ENCODE measurements at regions not wholly inside any gene's neighbourhood (a gene's known extent, or its start where the extent isn't known, plus 50 kb on each side); places are given as distances from the start of the nearest gene placed in this dataset.

GRCh38 chr7:25894002-25894901, 257.7 kb upstream of the NFE2L3 start:
- Histone ChIP-seq H3K4me3 (no peak overlapping the region), H3K27ac (replicated peaks in 1 of 4) (no peak overlapping the region), H3K4me1 (peaks cover 5 to 19% (median 13%) of the 10 kb centered on the region in 4 donors), H3K36me3 (no peaks in the 10 kb centered on the region), H3K9me3 (no peaks in the 10 kb centered on the region), H3K27me3 (peaks cover 0 to 33% (median 0%) of the 10 kb centered on the region in 4 donors)
- TF ChIP-seq POLR2A (IDR thresholded peaks at IDR 0.05; ENCODE audit: low read depth) = no peak
- no peak for TF ChIP-seq POLR2AphosphoS5 (IDR thresholded peaks at IDR 0.05)
- TF ChIP-seq, protein P1, sequence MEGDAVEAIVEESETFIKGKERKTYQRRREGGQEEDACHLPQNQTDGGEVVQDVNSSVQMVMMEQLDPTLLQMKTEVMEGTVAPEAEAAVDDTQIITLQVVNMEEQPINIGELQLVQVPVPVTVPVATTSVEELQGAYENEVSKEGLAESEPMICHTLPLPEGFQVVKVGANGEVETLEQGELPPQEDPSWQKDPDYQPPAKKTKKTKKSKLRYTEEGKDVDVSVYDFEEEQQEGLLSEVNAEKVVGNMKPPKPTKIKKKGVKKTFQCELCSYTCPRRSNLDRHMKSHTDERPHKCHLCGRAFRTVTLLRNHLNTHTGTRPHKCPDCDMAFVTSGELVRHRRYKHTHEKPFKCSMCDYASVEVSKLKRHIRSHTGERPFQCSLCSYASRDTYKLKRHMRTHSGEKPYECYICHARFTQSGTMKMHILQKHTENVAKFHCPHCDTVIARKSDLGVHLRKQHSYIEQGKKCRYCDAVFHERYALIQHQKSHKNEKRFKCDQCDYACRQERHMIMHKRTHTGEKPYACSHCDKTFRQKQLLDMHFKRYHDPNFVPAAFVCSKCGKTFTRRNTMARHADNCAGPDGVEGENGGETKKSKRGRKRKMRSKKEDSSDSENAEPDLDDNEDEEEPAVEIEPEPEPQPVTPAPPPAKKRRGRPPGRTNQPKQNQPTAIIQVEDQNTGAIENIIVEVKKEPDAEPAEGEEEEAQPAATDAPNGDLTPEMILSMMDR (IDR thresholded peaks at IDR 0.05) = no peak
- no peak for TF ChIP-seq EP300 (IDR thresholded peaks at IDR 0.05)
- peak; percentile 89 for DNase-seq (ENCODE audit: extremely low spot score)
- WGBS = 82% methylated on average over 7 of the region's 7 CpGs
- intact Hi-C loops (cut with DNase I) = loop anchor here (2.0 to 10.0 kb wide), 2 partner anchors 167 to 1261 kb away; partner anchors contain the start of genes HOXA3 and HOXA7

- intact Hi-C loops (cut with DNase I) = loop anchor here (2.0 to 10.0 kb wide), 2 partner anchors 166 to 1260 kb away; partner anchors contain the start of genes HOXA3 and HOXA7
These were observed 256.9 kb upstream of the NFE2L3 start for GRCh38 chr7:25894902-25895791.

GRCh38 chr7:25895792-25896171, 256.2 kb upstream of the NFE2L3 start:
- 66% methylated on average over 6 of the region's 6 CpGs for WGBS
- DNase-seq (ENCODE audit: extremely low spot score) = peak; percentile 42
- Histone ChIP-seq H3K27me3 (peaks cover 0 to 29% (median 0%) of the 10 kb centered on the region in 4 donors), H3K9me3 (no peaks in the 10 kb centered on the region), H3K36me3 (no peaks in the 10 kb centered on the region), H3K4me3 (peak overlapping the region; percentile 20 to 44 (median 26)), H3K27ac (replicated peaks in 1 of 4) (no peak overlapping the region), H3K4me1 (peaks cover 5 to 19% (median 13%) of the 10 kb centered on the region in 4 donors)
- TF ChIP-seq, protein P1 (IDR thresholded peaks at IDR 0.05) = no peak
- TF ChIP-seq POLR2AphosphoS5 (IDR thresholded peaks at IDR 0.05) (no peak), POLR2A (IDR thresholded peaks at IDR 0.05; ENCODE audit: low read depth) (no peak), EP300 (IDR thresholded peaks at IDR 0.05) (no peak)
- intact Hi-C loops (cut with DNase I) = loop anchor here (2.0 to 10.0 kb wide), 2 partner anchors 165 to 1259 kb away; partner anchors contain the start of genes HOXA3 and HOXA7

More at GRCh38 chr7:25894902-25895791, 256.9 kb upstream of the NFE2L3 start:
- TF ChIP-seq POLR2AphosphoS5 (IDR thresholded peaks at IDR 0.05) (peak in 1 of 2 donors; percentile 42), POLR2A (IDR thresholded peaks at IDR 0.05; ENCODE audit: low read depth) (no peak), EP300 (IDR thresholded peaks at IDR 0.05) (no peak)
- TF ChIP-seq, protein P1 (IDR thresholded peaks at IDR 0.05) = peak; percentile 58 to 75 (median 60)
- H3K36me3 ChIP-seq = no peaks in the 10 kb centered on the region
- H3K4me3 ChIP-seq = peak overlapping the region; percentile 20 to 44 (median 26)
- DNase-seq (ENCODE audit: extremely low spot score) = peak; percentile 93
- peaks cover 0 to 29% (median 0%) of the 10 kb centered on the region in 4 donors for H3K27me3 ChIP-seq
- H3K27ac ChIP-seq (replicated peaks in 1 of 4) = no peak overlapping the region
- no peaks in the 10 kb centered on the region for H3K9me3 ChIP-seq
- peaks cover 5 to 19% (median 13%) of the 10 kb centered on the region in 4 donors for H3K4me1 ChIP-seq
- 20% methylated on average over 25 of the region's 30 CpGs for WGBS

DNA sequence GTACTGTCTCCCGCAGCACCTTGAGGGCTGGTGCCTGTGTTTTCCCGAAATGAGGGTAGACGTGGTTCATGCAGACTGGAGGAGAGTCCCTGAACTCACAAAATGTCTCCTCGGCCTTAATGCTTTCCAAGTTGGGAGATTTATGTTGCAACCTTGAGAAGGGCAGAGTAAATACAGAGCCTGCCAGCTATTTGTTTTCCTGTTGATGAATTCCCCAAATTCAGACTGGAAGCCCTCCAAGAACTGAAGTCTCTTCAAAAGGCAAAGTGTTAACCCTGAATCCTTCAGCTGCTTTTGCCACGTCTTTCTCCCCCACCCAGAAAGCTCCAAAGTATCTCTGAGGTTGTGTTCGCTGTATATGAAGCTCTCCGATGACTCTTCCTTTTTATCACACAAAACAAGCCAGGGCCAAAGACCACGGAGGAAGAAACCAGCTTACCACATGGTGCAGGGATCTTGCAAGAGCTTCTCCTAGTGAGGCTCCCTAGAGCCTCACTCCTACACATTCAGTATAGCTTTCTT, 254.7 kb upstream of the NFE2L3 start:
- TF ChIP-seq EP300 (IDR thresholded peaks at IDR 0.05) = no peak
- TF ChIP-seq POLR2AphosphoS5 (IDR thresholded peaks at IDR 0.05) = no peak
- TF ChIP-seq, protein P1 (IDR thresholded peaks at IDR 0.05) = no peak
- no peak for TF ChIP-seq POLR2A (IDR thresholded peaks at IDR 0.05; ENCODE audit: low read depth)

More for the DNA sequence above, 254.7 kb upstream of the NFE2L3 start:
- no peak overlapping the region for H3K27ac ChIP-seq (replicated peaks in 1 of 4)
- H3K36me3 ChIP-seq = no peaks in the 10 kb centered on the region
- no peak overlapping the region for H3K4me3 ChIP-seq
- H3K9me3 ChIP-seq = no peaks in the 10 kb centered on the region
- 73% methylated on average over 8 of the region's 8 CpGs for WGBS
- H3K27me3 ChIP-seq = peaks cover 0 to 29% (median 0%) of the 10 kb centered on the region in 4 donors
- peaks cover 5 to 19% (median 13%) of the 10 kb centered on the region in 4 donors for H3K4me1 ChIP-seq
- intact Hi-C loops (cut with DNase I) = loop anchor here (10.0 kb wide), 1 partner anchor 1257 kb away; the partner anchor contains the start of genes HOXA3 and HOXA7
- DNase-seq (ENCODE audit: extremely low spot score) = peak; percentile 57
